ENCODE measurements at regions not wholly inside any gene's neighbourhood (a gene's known extent, or its start where the extent isn't known, plus 50 kb on each side); places are given as distances from the start of the nearest gene placed in this dataset.

GRCh38 chr15:66876731-66877476, 174.9 kb downstream of the SMAD6 start:
- Histone ChIP-seq H3K36me3 (no peaks in the 10 kb centered on the region), H3K27ac (no peak overlapping the region), H3K9me3 (no peaks in the 10 kb centered on the region), H3K27me3 (no peaks in the 10 kb centered on the region), H3K4me1 (peaks cover under 1% of the 10 kb centered on the region), H3K4me3 (no peak overlapping the region)
- no peak for DNase-seq
- TF ChIP-seq, protein P1, sequence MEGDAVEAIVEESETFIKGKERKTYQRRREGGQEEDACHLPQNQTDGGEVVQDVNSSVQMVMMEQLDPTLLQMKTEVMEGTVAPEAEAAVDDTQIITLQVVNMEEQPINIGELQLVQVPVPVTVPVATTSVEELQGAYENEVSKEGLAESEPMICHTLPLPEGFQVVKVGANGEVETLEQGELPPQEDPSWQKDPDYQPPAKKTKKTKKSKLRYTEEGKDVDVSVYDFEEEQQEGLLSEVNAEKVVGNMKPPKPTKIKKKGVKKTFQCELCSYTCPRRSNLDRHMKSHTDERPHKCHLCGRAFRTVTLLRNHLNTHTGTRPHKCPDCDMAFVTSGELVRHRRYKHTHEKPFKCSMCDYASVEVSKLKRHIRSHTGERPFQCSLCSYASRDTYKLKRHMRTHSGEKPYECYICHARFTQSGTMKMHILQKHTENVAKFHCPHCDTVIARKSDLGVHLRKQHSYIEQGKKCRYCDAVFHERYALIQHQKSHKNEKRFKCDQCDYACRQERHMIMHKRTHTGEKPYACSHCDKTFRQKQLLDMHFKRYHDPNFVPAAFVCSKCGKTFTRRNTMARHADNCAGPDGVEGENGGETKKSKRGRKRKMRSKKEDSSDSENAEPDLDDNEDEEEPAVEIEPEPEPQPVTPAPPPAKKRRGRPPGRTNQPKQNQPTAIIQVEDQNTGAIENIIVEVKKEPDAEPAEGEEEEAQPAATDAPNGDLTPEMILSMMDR (IDR thresholded peaks at IDR 0.05) = no peak
- intact Hi-C loops (cut with DNase I) = no loop called here
- ATAC-seq = no peak

DNA sequence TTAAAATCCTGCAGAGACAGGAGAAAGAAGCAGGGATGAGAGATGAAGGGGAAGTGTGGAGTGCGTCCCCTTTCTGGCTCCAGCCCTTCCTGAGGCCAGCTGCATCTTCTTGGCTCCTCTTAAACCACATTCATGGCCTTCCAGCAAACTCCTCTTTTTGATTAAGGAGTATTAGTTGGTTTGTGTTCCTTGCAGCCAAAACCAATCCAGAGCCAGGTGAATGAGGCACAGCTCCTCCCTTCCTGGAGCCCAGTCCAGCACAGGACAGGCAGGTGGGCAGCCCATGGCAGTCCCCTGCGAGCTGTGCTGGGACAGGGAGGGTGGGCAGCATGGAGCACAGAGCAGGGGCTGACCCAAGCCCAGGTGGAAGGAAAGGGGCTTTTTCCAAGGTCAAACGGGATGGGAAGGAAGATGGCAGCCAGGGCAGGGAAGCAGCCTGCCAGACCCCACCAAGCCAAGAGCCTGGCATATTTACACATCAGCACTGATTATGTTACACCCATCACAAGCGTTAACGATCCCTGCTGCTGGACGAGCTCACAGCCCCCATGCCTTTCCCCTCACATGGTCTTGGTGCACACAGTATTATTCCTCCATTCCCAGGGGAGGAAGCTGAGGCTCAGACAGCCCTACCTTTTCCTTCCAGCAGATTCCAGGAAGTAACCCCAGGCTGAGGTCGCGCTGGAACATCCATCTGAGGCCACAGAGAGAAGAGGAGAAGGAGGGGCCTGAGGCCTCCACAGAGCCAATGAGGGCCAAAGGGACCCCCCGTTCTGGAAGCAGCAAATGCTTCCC, 175.6 kb downstream of the SMAD6 start:
- intact Hi-C loops (cut with DNase I) = no loop called here
- H3K4me3 ChIP-seq = no peak overlapping the region
- no peaks in the 10 kb centered on the region for H3K27me3 ChIP-seq
- H3K9me3 ChIP-seq = no peaks in the 10 kb centered on the region
- ATAC-seq (no peak), DNase-seq (no peak)
- peaks cover 8% of the 10 kb centered on the region for H3K4me1 ChIP-seq
- TF ChIP-seq, protein P1 (IDR thresholded peaks at IDR 0.05) = no peak
- H3K36me3 ChIP-seq = no peaks in the 10 kb centered on the region
- no peak overlapping the region for H3K27ac ChIP-seq

DNA sequence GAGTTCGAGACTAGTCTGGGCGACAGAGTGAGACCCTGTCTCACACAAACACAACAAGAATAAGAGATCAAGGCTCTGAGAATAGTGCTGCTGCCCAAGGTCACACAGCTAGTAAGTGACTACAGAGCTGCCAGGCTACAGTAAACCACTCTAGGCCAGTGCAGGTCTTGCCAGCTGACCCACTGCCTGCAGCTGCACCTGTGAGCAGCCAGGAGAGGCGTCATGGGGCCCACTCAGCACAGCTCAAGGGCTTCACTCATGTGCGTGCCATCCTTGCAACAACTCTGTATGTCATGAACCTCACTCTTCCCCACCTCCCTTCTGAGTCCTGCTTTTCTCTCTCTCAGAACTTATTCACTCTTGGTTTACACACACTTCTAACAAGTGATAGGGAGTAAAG, 176.7 kb downstream of the SMAD6 start:
- ATAC-seq (peak; percentile 46), DNase-seq (no peak)
- H3K27me3 ChIP-seq = no peaks in the 10 kb centered on the region
- TF ChIP-seq, protein P1 (IDR thresholded peaks at IDR 0.05) = no peak
- no peaks in the 10 kb centered on the region for H3K9me3 ChIP-seq
- no peak overlapping the region for H3K27ac ChIP-seq
- no peaks in the 10 kb centered on the region for H3K36me3 ChIP-seq
- H3K4me1 ChIP-seq = peaks cover 17% of the 10 kb centered on the region
- intact Hi-C loops (cut with DNase I) = no loop called here
- H3K4me3 ChIP-seq = no peak overlapping the region

DNA sequence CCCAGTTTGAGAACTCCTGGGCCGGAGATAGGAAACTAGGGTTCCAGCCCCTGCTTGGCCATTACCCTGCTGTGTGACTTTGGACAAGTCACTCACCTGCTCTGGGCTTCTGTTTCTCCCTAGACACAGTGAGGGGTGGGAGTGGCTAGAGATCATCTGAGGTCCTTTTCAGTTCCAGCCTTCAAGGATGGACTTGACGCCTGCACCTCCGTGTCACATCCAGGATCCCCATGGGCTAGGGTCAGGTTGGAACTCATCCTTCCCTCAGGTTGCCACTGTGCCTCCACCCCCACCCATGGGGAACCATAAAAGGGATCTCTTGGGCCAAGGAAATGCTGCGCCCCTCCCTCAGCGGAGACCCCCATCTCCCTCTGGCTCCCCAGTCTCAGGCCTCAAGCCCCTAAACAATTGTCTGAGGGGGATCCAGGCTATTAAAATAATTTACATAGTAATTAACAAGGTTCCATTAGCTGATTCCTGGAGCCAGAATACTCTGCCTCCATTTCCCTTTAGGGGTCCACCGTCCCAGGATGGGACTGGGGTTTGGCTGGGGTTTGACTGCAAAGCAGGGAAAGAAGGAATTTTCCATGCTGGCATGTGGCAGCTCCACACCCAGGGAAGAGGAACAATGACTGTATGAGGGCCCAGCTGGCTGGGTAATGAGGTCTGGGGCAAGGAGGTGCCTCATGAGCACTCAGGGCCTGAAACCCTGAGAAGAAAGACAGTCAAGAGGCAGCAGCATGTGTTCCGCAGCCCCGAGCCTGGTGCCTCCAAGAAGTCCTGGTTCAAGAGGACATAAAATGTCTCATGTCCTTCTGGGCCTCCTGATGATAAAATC, 177.7 kb downstream of the SMAD6 start:
- intact Hi-C loops (cut with DNase I) = no loop called here
- TF ChIP-seq, protein P1 (IDR thresholded peaks at IDR 0.05) = no peak
- Histone ChIP-seq H3K36me3 (no peaks in the 10 kb centered on the region), H3K27me3 (no peaks in the 10 kb centered on the region), H3K27ac (no peak overlapping the region), H3K4me1 (peaks cover 20% of the 10 kb centered on the region), H3K4me3 (no peak overlapping the region), H3K9me3 (no peaks in the 10 kb centered on the region)
- DNase-seq (no peak), ATAC-seq (no peak)

GRCh38 chr15:66880380-66881155, 178.5 kb downstream of the SMAD6 start:
- Histone ChIP-seq H3K27ac (no peak overlapping the region), H3K27me3 (no peaks in the 10 kb centered on the region), H3K9me3 (no peaks in the 10 kb centered on the region), H3K36me3 (no peaks in the 10 kb centered on the region), H3K4me3 (no peak overlapping the region), H3K4me1 (peaks cover 20% of the 10 kb centered on the region)
- ATAC-seq (no peak), DNase-seq (no peak)
- TF ChIP-seq, protein P1 (IDR thresholded peaks at IDR 0.05) = no peak
- intact Hi-C loops (cut with DNase I) = no loop called here
